IMR-90 (cell line): ENCODE measurements at regions not wholly inside any gene's neighbourhood (a gene's known extent, or its start where the extent isn't known, plus 50 kb on each side); places are given as distances from the start of the nearest gene placed in this dataset.

ENCODE experiments used
- ATAC-seq: fragments of 200-7000 bp; cut with Tn5 transposase; 2 replicates; pipeline ENCODE4 v1.9.1; 2020; ENCODE audit warnings: low read depth, mild to moderate bottlenecking, moderate library complexity
- BruUV-seq: library from RNA; stranded (reverse); fragments of 400-500 nt; replicated peaks from 2 replicates; lab custom pipeline; 2021; lab: Mats Ljungman, UMichigan
- CTCF ChIA-PET: fragments of 300-600 bp; formaldehyde crosslinking; extraction: SDS; loops from one replicate; lab custom pipeline; 2021; ENCODE audit warnings: antibody characterized with exemption; lab: Yijun Ruan, JAX
- POLR2A ChIA-PET: fragments of 300-600 bp; sonication (Branson Sonifier 250); formaldehyde crosslinking; loops from one replicate; lab custom pipeline; 2022; ENCODE audit warnings: antibody characterized with exemption; ENCODE audit not compliant: unreplicated experiment; lab: Charles Lee
- DNase-seq: peaks from one replicate; pipeline ENCODE4 v3.0.0; 2013
- H2AFZ ChIP-seq: replicated peaks from 2 replicates; pipeline ENCODE3; 2013; ENCODE audit warnings: low read length, mild to moderate bottlenecking; ENCODE audit not compliant: poor library complexity
- H2AK5ac ChIP-seq: 2 replicates; pipeline ENCODE4 v1.6.1; 2013; ENCODE audit warnings: low read depth, low read length, inconsistent platforms
- H2AK9ac ChIP-seq: replicated peaks from 2 replicates; pipeline ENCODE3; 2013; ENCODE audit warnings: mild to moderate bottlenecking, low read depth, low read length, moderate library complexity; ENCODE audit not compliant: poor library complexity
- H2BK120ac ChIP-seq: 2 replicates; pipeline ENCODE4 v1.6.1; 2013; ENCODE audit warnings: low read depth, low read length, inconsistent platforms
- H2BK15ac ChIP-seq: 3 replicates; pipeline ENCODE4 v1.6.1; 2013; ENCODE audit warnings: low read depth, low read length, inconsistent platforms
- H2BK20ac ChIP-seq: 2 replicates; pipeline ENCODE4 v1.6.1; 2013; ENCODE audit warnings: low read depth, mild to moderate bottlenecking, inconsistent platforms, low read length, moderate library complexity
- H2BK5ac ChIP-seq: 2 replicates; pipeline ENCODE4 v1.6.1; 2013; ENCODE audit warnings: mild to moderate bottlenecking, low read depth, low read length, inconsistent platforms; ENCODE audit not compliant: poor library complexity, severe bottlenecking
- H3K14ac ChIP-seq: replicated peaks from 2 replicates; pipeline ENCODE4 v1.6.1; 2013; ENCODE audit warnings: low read depth, low read length, inconsistent platforms
- H3K18ac ChIP-seq: 2 replicates; pipeline ENCODE4 v1.6.1; 2013; ENCODE audit warnings: low read depth, low read length, control low read depth
- H3K23ac ChIP-seq: 2 replicates; pipeline ENCODE4 v1.6.1; 2013; ENCODE audit warnings: low read depth, low read length, inconsistent platforms
- H3K27ac ChIP-seq: 2 replicates; pipeline ENCODE4 v1.5.1; 2013; ENCODE audit warnings: mild to moderate bottlenecking, control low read depth, low read length; ENCODE audit not compliant: insufficient read depth
- H3K27me3 ChIP-seq: 2 replicates; pipeline ENCODE4 v1.6.1; 2013; ENCODE audit warnings: low read length; ENCODE audit not compliant: control insufficient read depth, insufficient read depth
- H3K36me3 ChIP-seq: 2 replicates; pipeline ENCODE4 v1.6.1; 2013; ENCODE audit warnings: low read length, mixed read lengths; ENCODE audit not compliant: control insufficient read depth, insufficient read depth
- H3K4ac ChIP-seq: 2 replicates; pipeline ENCODE4 v1.6.1; 2013; ENCODE audit warnings: low read depth, low read length, inconsistent platforms
- H3K4me1 ChIP-seq: 2 replicates; pipeline ENCODE4 v1.6.1; 2013; ENCODE audit warnings: low read length, mixed read lengths; ENCODE audit not compliant: control insufficient read depth, insufficient read depth
- H3K4me2 ChIP-seq: 2 replicates; pipeline ENCODE4 v1.6.1; 2013; ENCODE audit warnings: low read depth, mild to moderate bottlenecking, control low read depth, low read length, moderate library complexity
- H3K4me3 ChIP-seq: 2 replicates; pipeline ENCODE4 v1.5.1; 2013; ENCODE audit warnings: low read depth, mild to moderate bottlenecking, control low read depth, low read length, moderate library complexity; ENCODE audit not compliant: insufficient read depth
- H3K56ac ChIP-seq: 2 replicates; pipeline ENCODE4 v1.6.1; 2013; ENCODE audit warnings: low read length, inconsistent platforms; ENCODE audit not compliant: insufficient read depth; ENCODE audit errors: extremely low read depth
- H3K79me1 ChIP-seq, 2 experiments: 2 replicates each; pipeline ENCODE4 v1.6.1; 2013; ENCODE audit warnings: low read length in 2 of 2, inconsistent platforms in 1 of 2, low read depth in 1 of 2
- H3K9ac ChIP-seq: 2 replicates; pipeline ENCODE4 v1.6.1; 2013; ENCODE audit warnings: low read depth, low read length, control low read depth
- H3K9me1 ChIP-seq: 2 replicates; pipeline ENCODE4 v1.6.1; 2013; ENCODE audit warnings: low read length, inconsistent platforms; ENCODE audit not compliant: insufficient read depth
- H3K9me3 ChIP-seq: 2 replicates; pipeline ENCODE4 v1.6.1; 2013; ENCODE audit warnings: low read length; ENCODE audit not compliant: control insufficient read depth, insufficient read depth
- H4K20me1 ChIP-seq: 2 replicates; pipeline ENCODE4 v1.6.1; 2013; ENCODE audit warnings: low read length, inconsistent platforms; ENCODE audit not compliant: insufficient read depth
- H4K5ac ChIP-seq: 2 replicates; pipeline ENCODE4 v1.6.1; 2013; ENCODE audit warnings: mild to moderate bottlenecking, low read depth, low read length, control low read depth
- H4K8ac ChIP-seq, 2 experiments: 2 replicates each; pipeline ENCODE4 v1.6.1; 2013; ENCODE audit warnings: low read depth in 2 of 2, low read length in 2 of 2, control low read depth in 1 of 2, inconsistent platforms in 1 of 2
- H4K91ac ChIP-seq: 2 replicates; pipeline ENCODE4 v1.6.1; 2013; ENCODE audit warnings: low read depth, low read length, inconsistent platforms; ENCODE audit not compliant: insufficient read depth
- MAFK ChIP-seq: IDR thresholded peaks from 2 replicates; pipeline ENCODE4 v1.6.1; 2012; ENCODE audit warnings: low read depth, low read length, improper control_type of control experiment
- MXI1 ChIP-seq: IDR thresholded peaks from 2 replicates; pipeline ENCODE4 v1.6.1; 2012; ENCODE audit warnings: low read depth, mild to moderate bottlenecking, low read length, moderate library complexity, borderline replicate concordance
- RAD21 ChIP-seq: IDR thresholded peaks from 2 replicates; pipeline ENCODE4 v1.6.1; 2012; ENCODE audit warnings: low read length, improper control_type of control experiment
- WGBS, 2 experiments: methylation state at CpG; one replicate each; pipeline versions ENCODE4 v1.1.5 to v1.1.7; 2013; ENCODE audit warnings: missing lambda C conversion rate in 2 of 2; ENCODE audit not compliant: insufficient read length in 1 of 2; ENCODE audit errors: extremely low coverage in 2 of 2; 5-methylcytosine and 5-hydroxymethylcytosine counted together
- dilution Hi-C: fragments of 300-500 bp; cut with HindIII; formaldehyde crosslinking; loops from one replicate; pipeline ENCODE4 v1.14.3; 2018; ENCODE audit warnings: low sequenced_read_pairs; ENCODE audit not compliant: unreplicated experiment
- in situ Hi-C: fragments of 300-500 bp; cut with MboI; formaldehyde crosslinking; loops from 3 replicates; pipeline ENCODE4 v1.14.3; 2019; ENCODE audit warnings: low sequenced_read_pairs, inconsistent platforms, mixed read lengths
- intact Hi-C: fragments of 100-400 bp; cut with micrococcal nuclease; formaldehyde crosslinking; loops from 2 replicates; pipeline ENCODE4 v1.10.0; 2022
- TF ChIP-seq, protein P1 (sequence below): fragments of 150-350 bp; IDR thresholded peaks from 2 replicates; pipeline ENCODE4 v1.6.1; 2017; ENCODE audit warnings: mild to moderate bottlenecking, antibody characterized with exemption, low read length, low read depth
- TF ChIP-seq, protein P2 (sequence below): conservative IDR thresholded peaks from 2 replicates; pipeline ENCODE4 v1.5.1; 2012; ENCODE audit warnings: mild to moderate bottlenecking, low read depth, low read length, improper control_type of control experiment
- TF ChIP-seq, protein P3 (sequence below): fragments of 150-350 bp; IDR thresholded peaks from 2 replicates; pipeline ENCODE4 v1.6.1; 2016; ENCODE audit warnings: low read depth, mild to moderate bottlenecking, low read length, moderate library complexity, borderline replicate concordance

DNA sequence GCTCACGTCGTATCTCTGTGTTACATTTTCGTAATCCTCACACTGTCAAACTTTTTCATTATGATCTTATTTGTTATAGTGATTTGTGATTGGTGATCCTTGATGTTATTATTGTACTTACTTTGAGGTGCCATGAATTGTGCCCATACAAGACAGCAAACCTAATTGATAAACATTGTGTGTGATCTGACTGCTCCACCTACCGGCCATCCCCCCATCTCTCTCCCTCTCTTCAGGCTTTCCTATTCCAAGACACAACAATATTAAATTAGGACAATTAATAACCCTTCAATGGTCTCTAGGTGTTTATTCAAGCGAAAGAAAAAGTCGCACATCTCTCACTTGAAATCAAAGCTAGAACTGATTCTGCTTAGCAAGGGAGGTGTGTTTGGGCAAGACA lies 349.3 kb downstream of the RBM26 start:
- no peaks in the 10 kb centered on the region for H3K79me1 ChIP-seq
- CTCF ChIA-PET = no interaction called here
- no peaks in the 10 kb centered on the region for H3K27me3 ChIP-seq
- dilution Hi-C loops (no loop called here), intact Hi-C loops (no loop called here), in situ Hi-C loops (no loop called here)
- no peaks in the 10 kb centered on the region for H3K9me1 ChIP-seq
- H2AFZ ChIP-seq = no peak overlapping the region
- H3K4ac ChIP-seq = no peak overlapping the region
- H2BK5ac ChIP-seq = no peak overlapping the region
- no peak overlapping the region for H3K4me3 ChIP-seq
- no peak overlapping the region for H2BK120ac ChIP-seq
- DNase-seq (no peak), ATAC-seq (no peak)
- no peak overlapping the region for H2BK20ac ChIP-seq
- H3K9ac ChIP-seq = no peak overlapping the region
- BruUV-seq = no TSS peak
- H2BK15ac ChIP-seq = no peak overlapping the region
- H2AK5ac ChIP-seq = no peak overlapping the region
- H4K8ac ChIP-seq = no peak overlapping the region
- H3K36me3 ChIP-seq = no peaks in the 10 kb centered on the region
- H3K18ac ChIP-seq = no peak overlapping the region
- no peak overlapping the region for H3K14ac ChIP-seq
- WGBS, 2 experiments = no CpG with 5 or more reads among the region's 6 CpGs
- H3K56ac ChIP-seq = no peak overlapping the region
- no peaks in the 10 kb centered on the region for H3K9me3 ChIP-seq
- H3K23ac ChIP-seq = no peak overlapping the region
- H3K4me2 ChIP-seq = no peak overlapping the region
- POLR2A ChIA-PET = no interaction called here
- H4K20me1 ChIP-seq = no peaks in the 10 kb centered on the region
- TF ChIP-seq, protein P1, sequence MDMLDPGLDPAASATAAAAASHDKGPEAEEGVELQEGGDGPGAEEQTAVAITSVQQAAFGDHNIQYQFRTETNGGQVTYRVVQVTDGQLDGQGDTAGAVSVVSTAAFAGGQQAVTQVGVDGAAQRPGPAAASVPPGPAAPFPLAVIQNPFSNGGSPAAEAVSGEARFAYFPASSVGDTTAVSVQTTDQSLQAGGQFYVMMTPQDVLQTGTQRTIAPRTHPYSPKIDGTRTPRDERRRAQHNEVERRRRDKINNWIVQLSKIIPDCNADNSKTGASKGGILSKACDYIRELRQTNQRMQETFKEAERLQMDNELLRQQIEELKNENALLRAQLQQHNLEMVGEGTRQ = no peak
- TF ChIP-seq, protein P2, sequence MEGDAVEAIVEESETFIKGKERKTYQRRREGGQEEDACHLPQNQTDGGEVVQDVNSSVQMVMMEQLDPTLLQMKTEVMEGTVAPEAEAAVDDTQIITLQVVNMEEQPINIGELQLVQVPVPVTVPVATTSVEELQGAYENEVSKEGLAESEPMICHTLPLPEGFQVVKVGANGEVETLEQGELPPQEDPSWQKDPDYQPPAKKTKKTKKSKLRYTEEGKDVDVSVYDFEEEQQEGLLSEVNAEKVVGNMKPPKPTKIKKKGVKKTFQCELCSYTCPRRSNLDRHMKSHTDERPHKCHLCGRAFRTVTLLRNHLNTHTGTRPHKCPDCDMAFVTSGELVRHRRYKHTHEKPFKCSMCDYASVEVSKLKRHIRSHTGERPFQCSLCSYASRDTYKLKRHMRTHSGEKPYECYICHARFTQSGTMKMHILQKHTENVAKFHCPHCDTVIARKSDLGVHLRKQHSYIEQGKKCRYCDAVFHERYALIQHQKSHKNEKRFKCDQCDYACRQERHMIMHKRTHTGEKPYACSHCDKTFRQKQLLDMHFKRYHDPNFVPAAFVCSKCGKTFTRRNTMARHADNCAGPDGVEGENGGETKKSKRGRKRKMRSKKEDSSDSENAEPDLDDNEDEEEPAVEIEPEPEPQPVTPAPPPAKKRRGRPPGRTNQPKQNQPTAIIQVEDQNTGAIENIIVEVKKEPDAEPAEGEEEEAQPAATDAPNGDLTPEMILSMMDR = no peak
- TF ChIP-seq MAFK (no peak), RAD21 (no peak), MXI1 (no peak)
- TF ChIP-seq, protein P3, sequence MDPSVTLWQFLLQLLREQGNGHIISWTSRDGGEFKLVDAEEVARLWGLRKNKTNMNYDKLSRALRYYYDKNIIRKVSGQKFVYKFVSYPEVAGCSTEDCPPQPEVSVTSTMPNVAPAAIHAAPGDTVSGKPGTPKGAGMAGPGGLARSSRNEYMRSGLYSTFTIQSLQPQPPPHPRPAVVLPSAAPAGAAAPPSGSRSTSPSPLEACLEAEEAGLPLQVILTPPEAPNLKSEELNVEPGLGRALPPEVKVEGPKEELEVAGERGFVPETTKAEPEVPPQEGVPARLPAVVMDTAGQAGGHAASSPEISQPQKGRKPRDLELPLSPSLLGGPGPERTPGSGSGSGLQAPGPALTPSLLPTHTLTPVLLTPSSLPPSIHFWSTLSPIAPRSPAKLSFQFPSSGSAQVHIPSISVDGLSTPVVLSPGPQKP = no peak
- no peaks in the 10 kb centered on the region for H3K4me1 ChIP-seq
- H4K91ac ChIP-seq = no peak overlapping the region
- H4K5ac ChIP-seq = no peak overlapping the region
- no peak overlapping the region for H2AK9ac ChIP-seq
- no peak overlapping the region for H3K27ac ChIP-seq
